WERI-Rb-1 (cell line): ENCODE measurements at regions not wholly inside any gene's neighbourhood (a gene's known extent, or its start where the extent isn't known, plus 50 kb on each side); places are given as distances from the start of the nearest gene placed in this dataset.

Experiments
- DNase-seq: peaks from one replicate; pipeline ENCODE4 v3.0.0-alpha.2; 2020
- H3K27ac ChIP-seq: fragments of 250-450 bp; sonication (Bioruptor Pico); 2 replicates; pipeline ENCODE4 v1.5.1; 2020; ENCODE audit warnings: mild to moderate bottlenecking, moderate library complexity
- H3K27me3 ChIP-seq: fragments of 250-450 bp; sonication (Bioruptor Pico); 2 replicates; pipeline ENCODE4 v1.5.1; 2021; ENCODE audit warnings: mild to moderate bottlenecking, low read depth, moderate library complexity; ENCODE audit not compliant: insufficient read depth, severe bottlenecking
- H3K36me3 ChIP-seq: fragments of 250-450 bp; sonication (Bioruptor Pico); 2 replicates; pipeline ENCODE4 v1.5.1; 2020; ENCODE audit warnings: mild to moderate bottlenecking, moderate library complexity
- H3K4me3 ChIP-seq: 2 replicates; pipeline ENCODE4 v1.5.1; 2011; ENCODE audit warnings: low read depth, mild to moderate bottlenecking, control low read depth, low read length
- H3K9me3 ChIP-seq: fragments of 250-450 bp; sonication (Bioruptor Pico); 2 replicates; pipeline ENCODE4 v1.5.1; 2021; ENCODE audit warnings: mild to moderate bottlenecking, moderate library complexity; ENCODE audit not compliant: severe bottlenecking
- TF ChIP-seq, protein P1 (sequence below): IDR thresholded peaks from 2 replicates; pipeline ENCODE4 v1.5.1; 2011; ENCODE audit warnings: low read depth, mild to moderate bottlenecking, control low read depth, inconsistent platforms, low read length

DNA sequence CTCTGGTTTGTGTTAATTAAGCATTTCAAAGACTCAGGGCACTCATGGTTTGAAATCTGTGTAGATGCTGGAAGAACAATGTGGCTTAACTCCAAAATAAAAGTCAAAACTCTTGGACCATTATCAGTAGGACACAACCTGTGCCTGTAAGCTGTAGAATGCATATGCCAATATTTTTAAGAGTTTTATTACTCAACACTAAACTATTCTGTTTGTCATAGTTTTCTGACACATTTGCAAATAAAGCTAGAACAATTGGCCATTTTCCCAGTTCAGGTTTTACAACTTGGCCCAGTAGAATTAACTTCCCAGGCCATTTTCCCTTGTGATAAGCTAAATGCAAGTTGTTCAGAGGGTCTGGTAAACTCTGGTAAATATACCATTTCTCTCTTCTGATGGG, 713.1 kb downstream of the CBLN2 start:
- TF ChIP-seq, protein P1, sequence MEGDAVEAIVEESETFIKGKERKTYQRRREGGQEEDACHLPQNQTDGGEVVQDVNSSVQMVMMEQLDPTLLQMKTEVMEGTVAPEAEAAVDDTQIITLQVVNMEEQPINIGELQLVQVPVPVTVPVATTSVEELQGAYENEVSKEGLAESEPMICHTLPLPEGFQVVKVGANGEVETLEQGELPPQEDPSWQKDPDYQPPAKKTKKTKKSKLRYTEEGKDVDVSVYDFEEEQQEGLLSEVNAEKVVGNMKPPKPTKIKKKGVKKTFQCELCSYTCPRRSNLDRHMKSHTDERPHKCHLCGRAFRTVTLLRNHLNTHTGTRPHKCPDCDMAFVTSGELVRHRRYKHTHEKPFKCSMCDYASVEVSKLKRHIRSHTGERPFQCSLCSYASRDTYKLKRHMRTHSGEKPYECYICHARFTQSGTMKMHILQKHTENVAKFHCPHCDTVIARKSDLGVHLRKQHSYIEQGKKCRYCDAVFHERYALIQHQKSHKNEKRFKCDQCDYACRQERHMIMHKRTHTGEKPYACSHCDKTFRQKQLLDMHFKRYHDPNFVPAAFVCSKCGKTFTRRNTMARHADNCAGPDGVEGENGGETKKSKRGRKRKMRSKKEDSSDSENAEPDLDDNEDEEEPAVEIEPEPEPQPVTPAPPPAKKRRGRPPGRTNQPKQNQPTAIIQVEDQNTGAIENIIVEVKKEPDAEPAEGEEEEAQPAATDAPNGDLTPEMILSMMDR, result no peak
- no peaks in the 10 kb centered on the region for H3K9me3 ChIP-seq
- H3K4me3 ChIP-seq, result no peak overlapping the region
- no peak for DNase-seq
- H3K36me3 ChIP-seq, result no peaks in the 10 kb centered on the region
- H3K27ac ChIP-seq, result no peak overlapping the region
- H3K27me3 ChIP-seq, result no peaks in the 10 kb centered on the region

DNA sequence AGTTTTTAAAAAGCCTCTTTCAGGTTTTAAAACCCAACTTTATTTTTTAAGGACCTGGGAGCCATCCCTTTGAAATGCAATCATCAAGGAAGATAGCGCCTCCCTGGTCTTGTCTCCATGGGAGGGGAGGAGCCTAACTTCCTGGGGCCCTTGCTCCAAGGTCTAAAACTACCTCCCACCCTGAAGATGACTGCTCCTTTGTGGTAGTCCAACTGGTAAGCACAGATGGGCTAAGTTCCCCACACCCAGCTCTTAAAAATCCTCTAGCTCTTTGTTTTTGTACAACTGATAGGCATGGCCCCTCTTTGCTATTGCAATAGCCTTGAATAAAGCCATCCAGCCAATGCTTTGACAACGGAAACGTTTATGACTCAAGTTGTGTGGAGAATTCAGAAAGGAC, 716.8 kb downstream of the CBLN2 start:
- Histone ChIP-seq H3K4me3 (no peak overlapping the region), H3K27me3 (no peaks in the 10 kb centered on the region), H3K27ac (no peak overlapping the region), H3K9me3 (no peaks in the 10 kb centered on the region), H3K36me3 (no peaks in the 10 kb centered on the region)
- TF ChIP-seq, protein P1, result no peak
- no peak for DNase-seq

DNA sequence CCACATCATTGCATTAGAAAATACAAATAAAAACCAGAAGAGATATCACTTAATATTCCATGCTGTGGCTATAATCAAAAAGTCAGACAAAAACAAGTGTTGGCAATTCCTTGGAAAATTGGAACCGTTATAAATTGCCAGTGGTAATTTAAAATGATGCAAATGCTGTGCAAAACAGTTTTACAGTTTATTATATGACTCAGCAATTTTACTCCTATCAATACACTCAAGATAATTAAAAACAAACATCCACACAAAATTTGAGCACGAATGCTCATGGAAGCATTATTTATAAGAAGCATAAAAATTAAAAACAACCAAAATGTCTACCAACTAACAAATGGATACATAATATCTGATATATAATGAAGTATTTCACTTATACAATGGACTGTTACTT, 728.8 kb downstream of the CBLN2 start:
- Histone ChIP-seq H3K27ac (no peak overlapping the region), H3K27me3 (no peaks in the 10 kb centered on the region), H3K4me3 (no peak overlapping the region), H3K9me3 (no peaks in the 10 kb centered on the region), H3K36me3 (no peaks in the 10 kb centered on the region)
- no peak for DNase-seq
- TF ChIP-seq, protein P1, result no peak

DNA sequence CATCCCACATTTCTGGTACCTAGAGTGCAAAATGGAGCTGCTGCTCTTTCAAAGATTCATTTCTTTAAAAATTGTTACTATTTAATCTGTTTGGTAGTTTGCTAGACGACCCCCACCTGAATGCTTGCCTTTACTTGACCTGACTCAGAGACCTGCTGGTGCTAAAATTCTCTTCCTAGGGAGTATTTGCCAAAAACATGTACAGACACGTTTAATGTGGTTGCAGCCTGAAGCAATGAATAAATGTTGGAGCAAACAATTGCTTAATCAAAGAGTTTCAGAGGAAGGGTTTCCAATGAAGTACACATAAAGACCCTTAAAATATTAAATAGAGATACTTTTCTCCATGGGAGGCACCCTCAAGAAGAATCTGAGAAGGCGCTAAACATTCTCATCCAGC, 734.4 kb downstream of the CBLN2 start:
- DNase-seq, result no peak
- no peaks in the 10 kb centered on the region for H3K36me3 ChIP-seq
- H3K4me3 ChIP-seq, result no peak overlapping the region
- no peaks in the 10 kb centered on the region for H3K27me3 ChIP-seq
- TF ChIP-seq, protein P1, result no peak
- no peak overlapping the region for H3K27ac ChIP-seq
- H3K9me3 ChIP-seq, result no peaks in the 10 kb centered on the region

DNA sequence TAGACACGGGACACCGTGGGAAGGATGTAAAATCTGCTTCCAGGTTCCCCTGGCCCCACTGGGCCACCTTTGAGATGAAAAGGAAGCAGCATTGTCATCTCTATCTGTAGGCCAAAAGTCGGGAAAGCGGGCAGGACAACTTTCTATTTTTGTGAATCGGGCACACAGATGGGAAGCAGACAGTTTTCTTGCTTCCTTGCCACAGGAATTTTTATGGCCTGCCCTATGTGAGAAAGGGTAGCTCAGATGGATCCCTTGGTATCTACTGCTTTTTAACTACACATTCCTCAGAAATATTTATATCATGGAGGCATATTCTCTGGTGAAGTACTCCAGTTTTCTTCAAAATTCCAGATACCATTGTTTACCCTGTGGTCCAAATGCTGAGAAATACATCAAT, 735.5 kb downstream of the CBLN2 start:
- H3K27ac ChIP-seq, result no peak overlapping the region
- no peaks in the 10 kb centered on the region for H3K36me3 ChIP-seq
- no peak for DNase-seq
- H3K27me3 ChIP-seq, result no peaks in the 10 kb centered on the region
- no peaks in the 10 kb centered on the region for H3K9me3 ChIP-seq
- TF ChIP-seq, protein P1, result no peak
- no peak overlapping the region for H3K4me3 ChIP-seq

DNA sequence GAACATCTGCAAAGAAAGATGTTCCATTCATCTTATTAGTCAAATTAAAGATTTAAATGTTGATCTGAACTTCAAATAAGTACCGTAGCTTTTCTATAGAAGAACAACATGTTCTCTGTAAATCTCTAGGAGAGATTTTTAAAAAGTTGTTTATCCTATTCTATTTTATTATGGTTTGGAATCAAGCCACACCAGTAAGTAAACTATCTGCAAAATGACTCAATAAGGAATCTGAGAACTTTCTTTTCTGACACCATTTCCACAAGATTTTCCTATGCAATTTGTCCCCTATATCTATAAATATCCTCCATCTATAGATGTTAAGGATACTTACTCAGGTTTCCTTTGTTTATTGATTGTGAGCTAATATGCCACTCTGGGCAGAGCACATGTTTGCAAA, 736.6 kb downstream of the CBLN2 start:
- no peak for DNase-seq
- Histone ChIP-seq H3K4me3 (no peak overlapping the region), H3K9me3 (no peaks in the 10 kb centered on the region), H3K27ac (no peak overlapping the region), H3K27me3 (no peaks in the 10 kb centered on the region), H3K36me3 (no peaks in the 10 kb centered on the region)
- TF ChIP-seq, protein P1, result no peak
